ENCODE measurements at regions not wholly inside any gene's neighbourhood (a gene's known extent, or its start where the extent isn't known, plus 50 kb on each side); places are given as distances from the start of the nearest gene placed in this dataset.

DNA sequence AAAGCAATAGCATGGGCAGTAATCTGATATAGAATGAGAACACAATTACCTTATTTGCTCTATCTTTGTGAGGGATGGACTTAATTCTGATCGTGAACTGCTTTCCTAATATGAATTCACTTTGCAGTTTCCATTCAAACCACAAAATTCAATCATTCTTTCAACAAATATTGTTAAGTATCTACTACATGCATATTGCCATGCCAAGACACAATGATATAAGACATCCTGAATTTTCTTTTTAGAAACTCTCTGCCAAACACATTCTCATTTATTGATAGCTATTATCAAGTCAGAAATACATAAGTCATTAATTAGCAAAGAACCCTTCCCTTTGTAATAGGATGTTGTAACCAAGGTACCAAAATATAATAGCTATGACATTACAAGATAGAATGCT lies 121.6 kb upstream of the TARS1 start:
- Histone ChIP-seq H3K27ac (ENCODE audit: low read depth in 1 of 2, low read length in 2 of 2) (no peak overlapping the region), H3K4me1 (ENCODE audit: insufficient read depth, low read length) (no peaks in the 10 kb centered on the region), H3K4me3 (ENCODE audit: low read length) (no peak overlapping the region), H3K27me3 (ENCODE audit: control insufficient read depth in 1 of 2, insufficient read depth in 2 of 2, low read length in 2 of 2) (no peaks in the 10 kb centered on the region), H3K9me3 (ENCODE audit: control insufficient read depth in 1 of 2, insufficient read depth in 1 of 2, low read length in 2 of 2) (no peaks in the 10 kb centered on the region), H3K36me3 (ENCODE audit: insufficient read depth, low read length) (no peaks in the 10 kb centered on the region)
- Mint-ChIP-seq H3K36me3 (ENCODE audit: low read depth) (no peaks in the 10 kb centered on the region), H3K4me3 (no peak overlapping the region), H3K4me1 (ENCODE audit: low read depth) (no peaks in the 10 kb centered on the region), H3K27me3 (no peaks in the 10 kb centered on the region), H3K27ac (no peak overlapping the region), H3K9me3 (no peaks in the 10 kb centered on the region)
- POLR2A ChIA-PET = no interaction called here
- CTCF ChIA-PET = interaction anchor here (0.5 kb wide), 1 partner anchor 16 kb away, joined by 3 read pairs; no protein-coding TSS in a partner anchor
- ATAC-seq (ENCODE audit: poor library complexity) = no peak
- intact Hi-C loops (cut with DNase I, micrococcal nuclease) = no loop called here
- DNase-seq = no peak
- TF ChIP-seq, protein P1, sequence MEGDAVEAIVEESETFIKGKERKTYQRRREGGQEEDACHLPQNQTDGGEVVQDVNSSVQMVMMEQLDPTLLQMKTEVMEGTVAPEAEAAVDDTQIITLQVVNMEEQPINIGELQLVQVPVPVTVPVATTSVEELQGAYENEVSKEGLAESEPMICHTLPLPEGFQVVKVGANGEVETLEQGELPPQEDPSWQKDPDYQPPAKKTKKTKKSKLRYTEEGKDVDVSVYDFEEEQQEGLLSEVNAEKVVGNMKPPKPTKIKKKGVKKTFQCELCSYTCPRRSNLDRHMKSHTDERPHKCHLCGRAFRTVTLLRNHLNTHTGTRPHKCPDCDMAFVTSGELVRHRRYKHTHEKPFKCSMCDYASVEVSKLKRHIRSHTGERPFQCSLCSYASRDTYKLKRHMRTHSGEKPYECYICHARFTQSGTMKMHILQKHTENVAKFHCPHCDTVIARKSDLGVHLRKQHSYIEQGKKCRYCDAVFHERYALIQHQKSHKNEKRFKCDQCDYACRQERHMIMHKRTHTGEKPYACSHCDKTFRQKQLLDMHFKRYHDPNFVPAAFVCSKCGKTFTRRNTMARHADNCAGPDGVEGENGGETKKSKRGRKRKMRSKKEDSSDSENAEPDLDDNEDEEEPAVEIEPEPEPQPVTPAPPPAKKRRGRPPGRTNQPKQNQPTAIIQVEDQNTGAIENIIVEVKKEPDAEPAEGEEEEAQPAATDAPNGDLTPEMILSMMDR (IDR thresholded peaks at IDR 0.05) = no peak

DNA sequence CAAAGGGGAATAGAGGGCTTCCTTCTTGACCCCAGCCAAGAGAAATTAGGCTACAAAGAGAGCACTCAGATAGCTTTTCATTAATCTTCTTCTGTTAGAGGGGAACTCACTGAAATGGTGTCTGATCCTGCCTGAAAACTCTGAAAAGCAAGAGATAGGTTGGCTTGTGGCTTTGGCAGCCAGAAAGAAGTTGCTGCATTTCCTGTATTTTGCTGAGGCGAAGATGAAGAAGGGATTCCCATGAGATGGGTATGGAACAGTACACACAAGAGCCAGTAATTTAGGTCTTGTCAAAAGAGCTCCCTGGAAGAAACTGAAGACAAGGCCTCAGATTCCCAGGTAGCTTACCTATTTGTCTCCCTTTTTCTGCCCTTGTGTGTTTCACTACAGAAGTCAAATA lies 120.9 kb upstream of the TARS1 start:
- Histone ChIP-seq H3K9me3 (ENCODE audit: control insufficient read depth in 1 of 2, insufficient read depth in 1 of 2, low read length in 2 of 2) (no peaks in the 10 kb centered on the region), H3K4me3 (ENCODE audit: low read length) (no peak overlapping the region), H3K27ac (ENCODE audit: low read depth in 1 of 2, low read length in 2 of 2) (no peak overlapping the region), H3K4me1 (ENCODE audit: insufficient read depth, low read length) (no peaks in the 10 kb centered on the region), H3K36me3 (ENCODE audit: insufficient read depth, low read length) (no peaks in the 10 kb centered on the region), H3K27me3 (ENCODE audit: control insufficient read depth in 1 of 2, insufficient read depth in 2 of 2, low read length in 2 of 2) (no peaks in the 10 kb centered on the region)
- ChIA-PET POLR2A (no interaction called here), CTCF (interaction anchor here (0.5 kb wide), 1 partner anchor 16 kb away, joined by 3 read pairs; no protein-coding TSS in a partner anchor)
- no peak overlapping the region for H3K27ac Mint-ChIP-seq
- no peak overlapping the region for H3K4me3 Mint-ChIP-seq
- H3K36me3 Mint-ChIP-seq (ENCODE audit: low read depth) = no peaks in the 10 kb centered on the region
- TF ChIP-seq, protein P1 (IDR thresholded peaks at IDR 0.05) = no peak
- H3K27me3 Mint-ChIP-seq = no peaks in the 10 kb centered on the region
- intact Hi-C loops (cut with DNase I, micrococcal nuclease) = no loop called here
- DNase-seq = no peak
- H3K9me3 Mint-ChIP-seq = no peaks in the 10 kb centered on the region
- no peak for ATAC-seq (ENCODE audit: poor library complexity)
- no peaks in the 10 kb centered on the region for H3K4me1 Mint-ChIP-seq (ENCODE audit: low read depth)

DNA sequence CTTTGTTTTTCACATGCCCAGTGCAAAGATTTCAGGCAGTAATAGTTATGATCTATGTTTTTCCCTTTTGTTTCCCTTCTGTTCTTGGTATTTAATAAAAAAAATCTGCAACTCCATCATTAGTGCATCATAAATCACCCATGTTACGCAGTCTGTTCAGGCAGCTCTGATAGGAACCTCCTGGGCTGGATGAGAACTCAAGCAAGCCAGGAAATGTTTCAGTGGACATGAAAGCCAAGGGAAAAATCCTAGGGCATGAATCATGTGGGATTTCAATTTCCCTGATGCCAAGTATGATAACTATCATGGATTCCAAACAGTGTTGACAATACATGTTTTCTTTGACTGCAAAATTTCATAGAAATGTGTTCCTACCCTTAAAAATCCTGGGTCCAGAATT lies 119.7 kb upstream of the TARS1 start:
- H3K9me3 ChIP-seq (ENCODE audit: control insufficient read depth in 1 of 2, insufficient read depth in 1 of 2, low read length in 2 of 2) = no peaks in the 10 kb centered on the region
- no peaks in the 10 kb centered on the region for H3K27me3 ChIP-seq (ENCODE audit: control insufficient read depth in 1 of 2, insufficient read depth in 2 of 2, low read length in 2 of 2)
- no peaks in the 10 kb centered on the region for H3K4me1 Mint-ChIP-seq (ENCODE audit: low read depth)
- no peaks in the 10 kb centered on the region for H3K36me3 ChIP-seq (ENCODE audit: insufficient read depth, low read length)
- no peak overlapping the region for H3K27ac Mint-ChIP-seq
- POLR2A ChIA-PET = no interaction called here
- no peak overlapping the region for H3K4me3 ChIP-seq (ENCODE audit: low read length)
- TF ChIP-seq, protein P1 (IDR thresholded peaks at IDR 0.05) = no peak
- intact Hi-C loops (cut with DNase I, micrococcal nuclease) = no loop called here
- no peak overlapping the region for H3K4me3 Mint-ChIP-seq
- no peak overlapping the region for H3K27ac ChIP-seq (ENCODE audit: low read depth in 1 of 2, low read length in 2 of 2)
- no peaks in the 10 kb centered on the region for H3K9me3 Mint-ChIP-seq
- DNase-seq = no peak
- no peaks in the 10 kb centered on the region for H3K36me3 Mint-ChIP-seq (ENCODE audit: low read depth)
- no peak for ATAC-seq (ENCODE audit: poor library complexity)
- no peaks in the 10 kb centered on the region for H3K27me3 Mint-ChIP-seq
- H3K4me1 ChIP-seq (ENCODE audit: insufficient read depth, low read length) = no peaks in the 10 kb centered on the region
- CTCF ChIA-PET = no interaction called here
